PC-9 (cell line): ENCODE measurements at regions not wholly inside any gene's neighbourhood (a gene's known extent, or its start where the extent isn't known, plus 50 kb on each side); places are given as distances from the start of the nearest gene placed in this dataset.
"Not testable (repeated sequence)": the region's sequence is repeated elsewhere in the genome, so short reads cannot be mapped to it uniquely, and the experiment has no call there.

Experiments
- BruUV-seq: library from RNA; stranded (reverse); fragments of 400-500 nt; replicated peaks from 2 replicates; lab custom pipeline; 2021; lab: Mats Ljungman, UMichigan
- CTCF ChIA-PET: fragments of 300-600 bp; sonication (Branson Sonifier 250); formaldehyde crosslinking; loops from one replicate; lab custom pipeline; 2022; ENCODE audit warnings: antibody characterized with exemption; lab: Charles Lee
- POLR2A ChIA-PET: fragments of 300-600 bp; sonication (Branson Sonifier 250); formaldehyde crosslinking; loops from one replicate; lab custom pipeline; 2022; ENCODE audit warnings: antibody characterized with exemption; ENCODE audit not compliant: unreplicated experiment; lab: Charles Lee
- DNase-seq, 2 experiments: peaks; one replicate each; pipeline versions ENCODE4 v3.0.0 to v3.0.0-alpha.2; 2015 to 2022; ENCODE audit warnings: mixed read lengths in 1 of 2
- H2AFZ ChIP-seq: fragments of 200-600 bp; sonication (generic); 2 replicates; pipeline ENCODE4 v1.8.1; 2017; ENCODE audit warnings: antibody characterized with exemption
- H3F3A ChIP-seq: fragments of 200-600 bp; sonication (generic); 2 replicates; pipeline ENCODE4 v1.8.1; 2017; ENCODE audit warnings: antibody characterized with exemption, mild to moderate bottlenecking, low read depth; ENCODE audit not compliant: insufficient read depth
- H3K27ac ChIP-seq: fragments of 200-600 bp; sonication (generic); 2 replicates; pipeline ENCODE4 v1.6.1; 2016; ENCODE audit warnings: mixed run types
- H3K27me3 ChIP-seq: fragments of 200-600 bp; sonication (generic); 2 replicates; pipeline ENCODE4 v1.6.1; 2016; ENCODE audit warnings: low read depth, mixed run types; ENCODE audit not compliant: insufficient read depth
- H3K36me3 ChIP-seq: fragments of 200-600 bp; sonication (generic); 2 replicates; pipeline ENCODE4 v1.6.1; 2016; ENCODE audit warnings: low read depth, mixed run types
- H3K4me1 ChIP-seq: fragments of 200-600 bp; sonication (generic); replicated peaks from 2 replicates; pipeline ENCODE4 v1.6.1; 2016; ENCODE audit warnings: mixed run types; ENCODE audit not compliant: insufficient read depth
- H3K4me2 ChIP-seq: fragments of 200-600 bp; sonication (generic); 2 replicates; pipeline ENCODE4 v1.6.1; 2017; ENCODE audit warnings: mixed run types
- H3K4me3 ChIP-seq: fragments of 200-600 bp; sonication (generic); 2 replicates; pipeline ENCODE4 v1.6.1; 2016; ENCODE audit warnings: mixed run types
- H3K79me2 ChIP-seq: fragments of 200-600 bp; sonication (generic); 2 replicates; pipeline ENCODE4 v1.6.1; 2017; ENCODE audit warnings: low read depth, mixed run types
- H3K9me2 ChIP-seq: fragments of 200-600 bp; sonication (generic); 2 replicates; pipeline ENCODE4 v1.8.1; 2017; ENCODE audit warnings: mild to moderate bottlenecking; ENCODE audit not compliant: insufficient read depth
- H3K9me3 ChIP-seq: fragments of 200-600 bp; sonication (generic); 2 replicates; pipeline ENCODE4 v1.8.1; 2016; ENCODE audit warnings: low read depth; ENCODE audit not compliant: insufficient read depth
- H4K20me1 ChIP-seq: fragments of 200-600 bp; sonication (generic); 2 replicates; pipeline ENCODE4 v1.8.1; 2017; ENCODE audit not compliant: insufficient read depth
- EZH2 ChIP-seq: fragments of 200-600 bp; sonication (generic); IDR thresholded peaks from 2 replicates; pipeline ENCODE4 v1.8.0; 2017; ENCODE audit warnings: antibody characterized with exemption, low read depth
- intact Hi-C: fragments of 100-400 bp; cut with micrococcal nuclease; formaldehyde crosslinking; loops from one replicate; pipeline ENCODE4 v1.10.0; 2022; ENCODE audit not compliant: unreplicated experiment
- TF ChIP-seq, protein P1 (sequence below): fragments of 200-600 bp; sonication (generic); conservative IDR thresholded peaks from 2 replicates; pipeline ENCODE4 v1.6.1; 2017; ENCODE audit warnings: mixed run types, antibody characterized with exemption, mild to moderate bottlenecking, moderate library complexity

GRCh38 chr7:85274454-85274853, 87.6 kb upstream of the SEMA3D start:
- no peak overlapping the region for H3K4me2 ChIP-seq
- no peaks in the 10 kb centered on the region for H3K9me3 ChIP-seq
- H3K27me3 ChIP-seq = no peaks in the 10 kb centered on the region
- H2AFZ ChIP-seq = no peak overlapping the region
- H3K27ac ChIP-seq = no peak overlapping the region
- intact Hi-C loops = no loop called here
- H4K20me1 ChIP-seq = no peaks in the 10 kb centered on the region
- BruUV-seq = no TSS peak
- no peak for DNase-seq
- no peaks in the 10 kb centered on the region for H3K4me1 ChIP-seq
- no peak overlapping the region for H3K4me3 ChIP-seq
- H3F3A ChIP-seq = no peaks in the 10 kb centered on the region
- no peaks in the 10 kb centered on the region for H3K79me2 ChIP-seq
- TF ChIP-seq EZH2 = no peak
- TF ChIP-seq, protein P1, sequence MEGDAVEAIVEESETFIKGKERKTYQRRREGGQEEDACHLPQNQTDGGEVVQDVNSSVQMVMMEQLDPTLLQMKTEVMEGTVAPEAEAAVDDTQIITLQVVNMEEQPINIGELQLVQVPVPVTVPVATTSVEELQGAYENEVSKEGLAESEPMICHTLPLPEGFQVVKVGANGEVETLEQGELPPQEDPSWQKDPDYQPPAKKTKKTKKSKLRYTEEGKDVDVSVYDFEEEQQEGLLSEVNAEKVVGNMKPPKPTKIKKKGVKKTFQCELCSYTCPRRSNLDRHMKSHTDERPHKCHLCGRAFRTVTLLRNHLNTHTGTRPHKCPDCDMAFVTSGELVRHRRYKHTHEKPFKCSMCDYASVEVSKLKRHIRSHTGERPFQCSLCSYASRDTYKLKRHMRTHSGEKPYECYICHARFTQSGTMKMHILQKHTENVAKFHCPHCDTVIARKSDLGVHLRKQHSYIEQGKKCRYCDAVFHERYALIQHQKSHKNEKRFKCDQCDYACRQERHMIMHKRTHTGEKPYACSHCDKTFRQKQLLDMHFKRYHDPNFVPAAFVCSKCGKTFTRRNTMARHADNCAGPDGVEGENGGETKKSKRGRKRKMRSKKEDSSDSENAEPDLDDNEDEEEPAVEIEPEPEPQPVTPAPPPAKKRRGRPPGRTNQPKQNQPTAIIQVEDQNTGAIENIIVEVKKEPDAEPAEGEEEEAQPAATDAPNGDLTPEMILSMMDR = no peak
- POLR2A ChIA-PET = no interaction called here
- H3K36me3 ChIP-seq = no peaks in the 10 kb centered on the region
- CTCF ChIA-PET = no interaction called here
- no peaks in the 10 kb centered on the region for H3K9me2 ChIP-seq

DNA sequence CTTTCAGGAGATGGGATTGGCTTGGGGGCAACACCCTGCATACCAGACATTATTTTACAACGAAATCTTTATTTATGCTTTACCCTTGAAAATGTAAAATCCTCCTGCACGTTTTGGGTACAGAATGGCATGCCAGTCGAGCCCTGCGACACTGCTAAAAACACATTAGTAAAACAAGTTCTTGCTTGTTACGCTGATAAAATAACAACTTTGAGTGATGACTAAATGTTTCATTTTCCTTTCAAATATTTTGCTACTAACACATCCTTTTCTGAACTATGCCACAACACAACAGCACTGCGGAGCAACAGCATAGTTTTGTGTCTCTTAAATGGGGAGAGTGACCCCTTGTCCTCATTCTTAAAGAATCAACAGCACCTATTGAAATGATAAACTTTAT, 76.0 kb upstream of the SEMA3D start:
- H3K9me3 ChIP-seq = no peaks in the 10 kb centered on the region
- intact Hi-C loops = no loop called here
- H3K79me2 ChIP-seq = no peaks in the 10 kb centered on the region
- ChIA-PET POLR2A (no interaction called here), CTCF (no interaction called here)
- BruUV-seq = no TSS peak
- no peak overlapping the region for H2AFZ ChIP-seq
- no peaks in the 10 kb centered on the region for H3F3A ChIP-seq
- no peak overlapping the region for H3K27ac ChIP-seq
- H3K9me2 ChIP-seq = no peaks in the 10 kb centered on the region; the same call in 1 of the 2 replicates
- no peaks in the 10 kb centered on the region for H3K36me3 ChIP-seq
- no peaks in the 10 kb centered on the region for H3K4me1 ChIP-seq
- H3K4me2 ChIP-seq = no peak overlapping the region
- H4K20me1 ChIP-seq = no peaks in the 10 kb centered on the region
- H3K4me3 ChIP-seq = no peak overlapping the region
- TF ChIP-seq, protein P1 = no peak
- TF ChIP-seq EZH2 = no peak
- no peak for DNase-seq
- H3K27me3 ChIP-seq = no peaks in the 10 kb centered on the region

DNA sequence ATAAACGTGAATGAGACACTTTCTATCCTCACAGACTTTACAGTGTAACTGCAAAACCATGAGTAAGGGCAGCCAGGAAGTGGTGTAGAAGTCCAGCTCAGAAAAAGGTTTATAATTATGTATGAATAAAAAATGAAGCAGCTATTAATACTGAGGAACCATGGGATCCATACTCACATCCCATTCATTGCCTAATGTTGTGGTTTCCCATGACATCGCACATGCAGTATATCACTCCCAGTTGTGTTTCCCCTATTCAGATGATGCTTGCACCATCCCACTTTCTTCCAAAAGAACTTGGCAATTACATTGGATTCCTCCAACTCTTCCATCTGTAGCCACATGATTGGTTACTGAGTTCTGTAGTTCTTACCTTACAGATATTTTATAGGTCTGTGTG, 74.5 kb upstream of the SEMA3D start:
- ChIA-PET CTCF (no interaction called here), POLR2A (interaction anchor here (0.6 kb wide), 1 partner anchor 1524 kb away, joined by 3 read pairs; no protein-coding TSS in a partner anchor)
- TF ChIP-seq EZH2 = no peak
- TF ChIP-seq, protein P1 = no peak

DNA sequence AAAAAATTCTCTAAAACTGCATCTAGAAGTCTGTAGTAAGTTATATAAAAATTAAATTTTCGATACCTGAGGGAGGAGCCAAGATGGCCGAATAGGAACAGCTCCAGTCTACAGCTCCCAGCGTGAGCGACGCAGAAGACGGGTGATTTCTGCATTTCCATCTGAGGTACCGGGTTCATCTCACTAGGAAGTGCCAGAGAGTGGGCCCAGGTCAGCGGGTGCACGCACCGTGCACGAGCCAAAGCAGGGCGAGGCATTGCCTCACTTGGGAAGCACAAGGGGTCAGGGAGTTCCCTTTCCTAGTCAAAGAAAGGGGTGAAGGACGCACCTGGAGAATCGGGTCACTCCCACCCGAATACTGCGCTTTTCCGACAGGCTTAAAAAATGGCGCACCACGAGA, 62.9 kb upstream of the SEMA3D start:
- H3K4me2 ChIP-seq = peak overlapping the region; percentile 52
- H3K27me3 ChIP-seq, CTCF ChIA-PET, POLR2A ChIA-PET, H3K79me2 ChIP-seq, H4K20me1 ChIP-seq, intact Hi-C loops, H3K36me3 ChIP-seq, H3K9me3 ChIP-seq, H3K27ac ChIP-seq, H3F3A ChIP-seq, H3K9me2 ChIP-seq, H3K4me1 ChIP-seq, BruUV-seq: not testable (repeated sequence)
- DNase-seq = peak in 1 of 2 experiments; percentile 32
- H3K4me3 ChIP-seq = peak overlapping the region; percentile 53
- H2AFZ ChIP-seq = peak overlapping the region; percentile 73

More for the DNA sequence above, 74.5 kb upstream of the SEMA3D start:
- Histone ChIP-seq H3K79me2 (no peaks in the 10 kb centered on the region), H3F3A (no peaks in the 10 kb centered on the region), H4K20me1 (no peaks in the 10 kb centered on the region), H3K36me3 (no peaks in the 10 kb centered on the region), H3K27ac (no peak overlapping the region), H3K9me2 (no peaks in the 10 kb centered on the region; the same call in 1 of the 2 replicates), H3K4me2 (no peak overlapping the region), H3K9me3 (no peaks in the 10 kb centered on the region), H2AFZ (no peak overlapping the region), H3K4me1 (no peaks in the 10 kb centered on the region), H3K27me3 (no peaks in the 10 kb centered on the region), H3K4me3 (no peak overlapping the region)
- no peak for DNase-seq
- BruUV-seq = no TSS peak
- intact Hi-C loops = no loop called here
